HepG2 (cell line): ENCODE measurements at regions not wholly inside any gene's neighbourhood (a gene's known extent, or its start where the extent isn't known, plus 50 kb on each side); places are given as distances from the start of the nearest gene placed in this dataset.

ENCODE experiments used
- ATAC-seq: fragments of 200-7000 bp; cut with Tn5 transposase; 3 replicates; pipeline ENCODE4 v1.9.1; 2020; ENCODE audit warnings: mild to moderate bottlenecking, moderate library complexity
- BruUV-seq: library from RNA; stranded (reverse); fragments of 400-500 nt; replicated peaks from 2 replicates; lab custom pipeline; 2021; lab: Mats Ljungman, UMichigan
- CTCF ChIA-PET: fragments of 300-600 bp; formaldehyde crosslinking; extraction: SDS; loops from one replicate; lab custom pipeline; 2021; ENCODE audit warnings: low total read pairs, inconsistent platforms, low intra/inter-chr PET ratio; lab: Yijun Ruan, JAX
- POLR2A ChIA-PET: fragments of 350-600 bp; sonication (Branson Sonifier 250); formaldehyde crosslinking; loops from one replicate; lab custom pipeline; 2020; ENCODE audit warnings: antibody characterized with exemption, inconsistent platforms; lab: Yijun Ruan, JAX
- DNase-seq: peaks from one replicate; pipeline ENCODE4 v3.0.0-alpha.2; 2015; ENCODE audit warnings: low spot score
- FAIRE-seq: peaks from 3 replicates; lab custom pipeline; 2011; peaks lifted over from hg19 to GRCh38; lab: Jason Lieb, UNC
- H2AFZ ChIP-seq: one replicate; pipeline ENCODE4 v1.6.1; 2011; ENCODE audit warnings: low read length, inconsistent platforms
- H3K27ac ChIP-seq: fragments of 300-600 bp; 3 replicates; pipeline ENCODE4 v1.8.0; 2011; ENCODE audit warnings: mixed run types, mild to moderate bottlenecking, mixed read lengths, low read length, inconsistent platforms; ENCODE audit not compliant: insufficient read depth; ENCODE audit errors: extremely low read length
- H3K27me3 ChIP-seq, 2 experiments: fragments of 200-600 bp in 1 of 2; 2 replicates in 1 of 2; 3 replicates in 1 of 2; pipeline versions ENCODE4 v1.6.0 to v1.8.0; 2011; ENCODE audit warnings: low read length in 2 of 2, mild to moderate bottlenecking in 2 of 2, moderate library complexity in 2 of 2, inconsistent platforms in 1 of 2; ENCODE audit not compliant: insufficient read depth in 2 of 2, control insufficient read depth in 1 of 2
- H3K36me3 ChIP-seq, 2 experiments: fragments of 200-600 bp in 1 of 2; replicated peaks in 1 of 2; 2 replicates in 1 of 2; 3 replicates in 1 of 2; pipeline versions ENCODE4 v1.5.1 to v1.8.0; 2011; ENCODE audit warnings: low read length in 2 of 2, inconsistent platforms in 1 of 2; ENCODE audit not compliant: insufficient read depth in 2 of 2, control insufficient read depth in 1 of 2
- H3K4me1 ChIP-seq: 2 replicates; pipeline ENCODE4 v1.5.1; 2012; ENCODE audit warnings: low read length, inconsistent platforms; ENCODE audit not compliant: insufficient read depth
- H3K4me2 ChIP-seq: 2 replicates; pipeline ENCODE4 v1.6.0; 2011; ENCODE audit warnings: low read depth, low read length, inconsistent platforms
- H3K4me3 ChIP-seq, 3 experiments: fragments of 200-600 bp in 1 of 3; sonication (generic), shearing (Covaris generic) in 1 of 3; replicated peaks in 1 of 3; 2 replicates each; pipeline ENCODE4 v1.5.1; 2011 to 2016; ENCODE audit warnings: low read length in 3 of 3, inconsistent platforms in 2 of 3, low read depth in 2 of 3, mild to moderate bottlenecking in 2 of 3, control low read depth in 1 of 3, mixed read lengths in 1 of 3; ENCODE audit not compliant: insufficient read depth in 1 of 3
- H3K79me2 ChIP-seq: one replicate; pipeline ENCODE4 v1.6.1; 2011; ENCODE audit warnings: low read length, inconsistent platforms; ENCODE audit not compliant: insufficient read depth
- H3K9ac ChIP-seq: 2 replicates; pipeline ENCODE4 v1.6.0; 2011; ENCODE audit warnings: mild to moderate bottlenecking, low read depth, low read length, inconsistent platforms; ENCODE audit not compliant: insufficient read depth
- H3K9me3 ChIP-seq: 2 replicates; pipeline ENCODE4 v1.5.1; 2012; ENCODE audit warnings: mild to moderate bottlenecking, low read length
- H4K20me1 ChIP-seq: 2 replicates; pipeline ENCODE4 v1.6.0; 2011; ENCODE audit warnings: inconsistent platforms, mild to moderate bottlenecking, low read length, moderate library complexity; ENCODE audit not compliant: insufficient read depth
- ATM ChIP-seq: fragments of 450-650 bp; IDR thresholded peaks from 2 replicates; pipeline ENCODE4 v1.7.1; 2017; ENCODE audit warnings: mild to moderate bottlenecking, borderline replicate concordance
- CENPBD1 ChIP-seq: sonication (generic); formaldehyde crosslinking; IDR thresholded peaks from 2 replicates; pipeline ENCODE4 v1.8.0; 2022; ENCODE audit warnings: missing genetic modification reagents, low read depth, mild to moderate bottlenecking, borderline replicate concordance
- GRHL1 ChIP-seq: sonication (generic); formaldehyde crosslinking; conservative IDR thresholded peaks from 2 replicates; pipeline ENCODE4 v1.8.0; 2022; ENCODE audit warnings: missing genetic modification reagents
- HBP1 ChIP-seq: IDR thresholded peaks from 2 replicates; pipeline ENCODE4 v1.6.1; 2016; ENCODE audit warnings: low read depth, control low read depth
- HDAC1 ChIP-seq: sonication (generic); formaldehyde crosslinking; IDR thresholded peaks from 2 replicates; pipeline ENCODE4 v1.5.1; 2020; ENCODE audit warnings: mild to moderate bottlenecking, missing genetic modification reagents
- JUN ChIP-seq: sonication (generic); formaldehyde crosslinking; IDR thresholded peaks from 2 replicates; pipeline ENCODE4 v1.4.0; 2020; ENCODE audit warnings: mild to moderate bottlenecking, missing genetic modification reagents
- KDM6A ChIP-seq: IDR thresholded peaks from 2 replicates; pipeline ENCODE4 v1.6.1; 2016; ENCODE audit warnings: low read depth
- MED13 ChIP-seq: sonication (generic); formaldehyde crosslinking; IDR thresholded peaks from 2 replicates; pipeline ENCODE4 v1.5.0; 2020; ENCODE audit warnings: missing genetic modification reagents
- MTF1 ChIP-seq: sonication (generic); formaldehyde crosslinking; IDR thresholded peaks from 2 replicates; pipeline ENCODE4 v1.5.0; 2020; ENCODE audit warnings: missing genetic modification reagents
- MXD1 ChIP-seq: sonication (generic); formaldehyde crosslinking; IDR thresholded peaks from 2 replicates; pipeline ENCODE4 v1.4.0; 2020; ENCODE audit warnings: mild to moderate bottlenecking, missing genetic modification reagents
- NFYC ChIP-seq: IDR thresholded peaks from 2 replicates; pipeline ENCODE4 v1.6.1; 2016; ENCODE audit warnings: missing genetic modification reagents, missing compliant biosample characterization
- PAF1 ChIP-seq: IDR thresholded peaks from 2 replicates; pipeline ENCODE4 v1.6.1; 2016; ENCODE audit warnings: missing genetic modification reagents, missing compliant biosample characterization
- ZFP36L1 ChIP-seq: sonication (generic); formaldehyde crosslinking; IDR thresholded peaks from 2 replicates; pipeline ENCODE4 v1.8.0; 2022; ENCODE audit warnings: mild to moderate bottlenecking, missing genetic modification reagents, moderate library complexity
- ZFYVE20 ChIP-seq: sonication (generic); formaldehyde crosslinking; IDR thresholded peaks from 2 replicates; pipeline ENCODE4 v1.8.0; 2023; ENCODE audit warnings: low read depth, mild to moderate bottlenecking, moderate library complexity, missing genetic modification reagents, borderline replicate concordance
- ZIK1 ChIP-seq: sonication (generic); formaldehyde crosslinking; IDR thresholded peaks from 2 replicates; pipeline ENCODE4 v1.5.0; 2020; ENCODE audit warnings: mild to moderate bottlenecking, low read depth, missing genetic modification reagents, borderline replicate concordance
- ZMAT5 ChIP-seq: sonication (generic); formaldehyde crosslinking; IDR thresholded peaks from 2 replicates; pipeline ENCODE4 v1.5.0; 2020; ENCODE audit warnings: mild to moderate bottlenecking, low read depth, missing genetic modification reagents, borderline replicate concordance
- ZNF556 ChIP-seq: sonication (generic); formaldehyde crosslinking; IDR thresholded peaks from 2 replicates; pipeline ENCODE4 v1.4.0; 2020; ENCODE audit warnings: mild to moderate bottlenecking, missing genetic modification reagents, borderline replicate concordance
- ZNF709 ChIP-seq: sonication (generic); formaldehyde crosslinking; IDR thresholded peaks from 2 replicates; pipeline ENCODE4 v1.5.0; 2020; ENCODE audit warnings: mild to moderate bottlenecking, missing genetic modification reagents
- ZNF776 ChIP-seq: sonication (generic); formaldehyde crosslinking; IDR thresholded peaks from 2 replicates; pipeline ENCODE4 v1.4.0; 2020; ENCODE audit warnings: mild to moderate bottlenecking, missing genetic modification reagents
- ZNF879 ChIP-seq: sonication (generic); formaldehyde crosslinking; IDR thresholded peaks from 2 replicates; pipeline ENCODE4 v1.8.1; 2023; ENCODE audit warnings: missing genetic modification reagents
- WGBS: methylation state at CpG from one replicate; pipeline ENCODE4 v1.1.6; 2017; ENCODE audit warnings: low lambda C conversion rate; 5-methylcytosine and 5-hydroxymethylcytosine counted together
- in situ Hi-C: cut with HindIII; loops from 2 replicates; pipeline ENCODE4 v1.10.0; 2017; ENCODE audit warnings: low pct_unique_long_range_greater_than_20kb; ENCODE audit not compliant: extremely low pct_ligation_motif_present
- intact Hi-C: fragments of 100-400 bp; cut with micrococcal nuclease; formaldehyde crosslinking; loops from one replicate; pipeline ENCODE4 v1.10.0; 2022; ENCODE audit not compliant: unreplicated experiment

DNA sequence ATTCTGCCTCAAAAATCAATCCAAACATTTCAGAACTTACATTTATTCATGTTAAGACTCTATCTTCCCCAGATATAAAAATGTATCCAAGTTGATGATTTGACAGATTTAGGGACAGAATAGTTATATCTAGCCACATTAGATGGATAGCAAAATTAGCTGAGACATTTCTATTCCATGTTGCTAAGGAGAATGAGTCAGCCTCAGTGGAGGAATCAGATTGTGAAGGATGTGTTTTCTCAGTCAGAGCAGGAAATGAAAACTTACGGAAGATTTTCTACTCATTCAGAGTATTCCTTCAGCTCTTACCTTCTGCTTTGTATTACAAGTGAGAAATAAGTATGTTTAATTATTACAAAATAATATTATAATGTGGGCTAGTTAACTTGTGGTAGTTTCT, 556.3 kb upstream of the ANO3 start (continued):
- no peak for TF ChIP-seq HBP1 (CRISPR knock-in tag)
- no peak for TF ChIP-seq ZNF556 (CRISPR knock-in tag)
- no peak for TF ChIP-seq KDM6A (CRISPR knock-in tag)
- no peak for TF ChIP-seq ZNF709 (CRISPR knock-in tag)
- TF ChIP-seq MTF1 (CRISPR knock-in tag), result no peak
- TF ChIP-seq MED13 (CRISPR knock-in tag), result no peak
- TF ChIP-seq NFYC (CRISPR knock-in tag), result no peak
- no peak for TF ChIP-seq ZNF776 (CRISPR knock-in tag)
- TF ChIP-seq HDAC1 (CRISPR knock-in tag), result no peak
- TF ChIP-seq GRHL1 (CRISPR knock-in tag), result no peak
- no peak for TF ChIP-seq PAF1

DNA sequence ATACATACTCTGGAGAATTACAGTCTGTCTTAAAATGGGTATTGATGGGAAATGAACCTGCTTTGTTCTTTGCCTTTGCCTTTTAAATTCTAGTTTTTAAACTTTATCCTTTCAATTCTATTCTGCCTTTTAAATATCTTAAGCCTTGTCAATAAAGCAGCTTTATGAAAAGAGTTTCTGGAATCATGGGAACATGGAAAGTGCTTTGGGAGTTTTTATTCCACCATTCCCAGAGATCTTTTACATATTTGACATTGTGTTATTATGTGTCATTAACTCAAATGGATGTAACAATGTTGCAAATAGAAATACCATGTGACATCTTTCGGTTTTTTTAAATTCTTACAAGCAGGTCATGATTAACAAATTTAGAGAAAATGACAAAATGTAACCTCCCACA, 555.7 kb upstream of the ANO3 start:
- CTCF ChIA-PET, result no interaction called here
- intact Hi-C loops, result no loop called here
- H3K4me2 ChIP-seq, result no peak overlapping the region

More for the DNA sequence above, 555.7 kb upstream of the ANO3 start:
- H3K9me3 ChIP-seq, result no peaks in the 10 kb centered on the region
- FAIRE-seq (no peak), DNase-seq (no peak), ATAC-seq (no peak)
- no peaks in the 10 kb centered on the region for H3K4me1 ChIP-seq
- no peaks in the 10 kb centered on the region for H3K27me3 ChIP-seq
- no TSS peak for BruUV-seq
- in situ Hi-C loops, result no loop called here
- H3K36me3 ChIP-seq, result no peaks in the 10 kb centered on the region
- no peak overlapping the region for H3K27ac ChIP-seq
- no peaks in the 10 kb centered on the region for H4K20me1 ChIP-seq
- no peak overlapping the region for H2AFZ ChIP-seq
- H3K4me3 ChIP-seq, result no peak overlapping the region
- no peaks in the 10 kb centered on the region for H3K79me2 ChIP-seq
- 4% methylated on average over 1 of the region's 1 CpG for WGBS
- H3K9ac ChIP-seq, result no peak overlapping the region
- POLR2A ChIA-PET, result no interaction called here
- TF ChIP-seq ZIK1 (CRISPR knock-in tag) (no peak), ATM (no peak), ZFYVE20 (CRISPR knock-in tag) (no peak), ZNF879 (CRISPR knock-in tag) (no peak), JUN (CRISPR knock-in tag) (no peak), CENPBD1 (CRISPR knock-in tag) (no peak), ZFP36L1 (CRISPR knock-in tag) (no peak), ZMAT5 (CRISPR knock-in tag) (no peak), MXD1 (CRISPR knock-in tag) (no peak)
